DOHH2 (cell line): ENCODE measurements at regions not wholly inside any gene's neighbourhood (a gene's known extent, or its start where the extent isn't known, plus 50 kb on each side); places are given as distances from the start of the nearest gene placed in this dataset.

Experiments
- H3F3A ChIP-seq: fragments of 200-600 bp; sonication (generic), shearing (Covaris generic); 2 replicates; pipeline ENCODE4 v1.6.0; 2016; ENCODE audit warnings: antibody characterized with exemption, mild to moderate bottlenecking; ENCODE audit not compliant: control insufficient read depth, insufficient read depth
- H3K27ac ChIP-seq: fragments of 200-600 bp; sonication (generic); 2 replicates; pipeline ENCODE4 v1.5.1; 2014; ENCODE audit warnings: low read depth, mild to moderate bottlenecking, low read length, moderate library complexity
- H3K27me3 ChIP-seq: fragments of 200-600 bp; sonication (generic); 2 replicates; pipeline ENCODE4 v1.6.1; 2014; ENCODE audit warnings: mild to moderate bottlenecking, low read length, mixed read lengths; ENCODE audit not compliant: control insufficient read depth
- H3K36me3 ChIP-seq: fragments of 200-600 bp; sonication (generic); 2 replicates; pipeline ENCODE4 v1.6.1; 2014; ENCODE audit warnings: mild to moderate bottlenecking, low read length, moderate library complexity, mixed read lengths; ENCODE audit not compliant: control insufficient read depth
- H3K4me1 ChIP-seq: fragments of 200-600 bp; sonication (generic); 2 replicates; pipeline ENCODE4 v1.6.1; 2014; ENCODE audit warnings: mild to moderate bottlenecking, low read length, mixed read lengths; ENCODE audit not compliant: control insufficient read depth
- H3K4me2 ChIP-seq: fragments of 200-600 bp; sonication (generic); 2 replicates; pipeline ENCODE4 v1.6.0; 2014; ENCODE audit warnings: mild to moderate bottlenecking, low read length, moderate library complexity
- H3K4me3 ChIP-seq: fragments of 200-600 bp; sonication (generic); 2 replicates; pipeline ENCODE4 v1.5.1; 2014; ENCODE audit warnings: mild to moderate bottlenecking, low read length, mixed read lengths
- H3K79me2 ChIP-seq: fragments of 200-600 bp; sonication (generic); 2 replicates; pipeline ENCODE4 v1.6.1; 2014; ENCODE audit warnings: mild to moderate bottlenecking, low read length, mixed read lengths; ENCODE audit not compliant: control insufficient read depth
- H3K9me2 ChIP-seq: fragments of 200-600 bp; sonication (generic); replicated peaks from 2 replicates; pipeline ENCODE4 v1.6.1; 2014; ENCODE audit warnings: mild to moderate bottlenecking, low read length, mixed read lengths; ENCODE audit not compliant: control insufficient read depth
- H3K9me3 ChIP-seq: fragments of 200-600 bp; sonication (generic); 2 replicates; pipeline ENCODE4 v1.6.1; 2014; ENCODE audit warnings: antibody characterized with exemption, low read length, mixed read lengths; ENCODE audit not compliant: control insufficient read depth, insufficient read depth
- H4K20me1 ChIP-seq: fragments of 200-600 bp; sonication (generic); 2 replicates; pipeline ENCODE4 v1.6.0; 2014; ENCODE audit warnings: low read depth, mild to moderate bottlenecking, antibody characterized with exemption, low read length, moderate library complexity; ENCODE audit not compliant: control insufficient read depth, insufficient read depth
- CTCF ChIP-seq: fragments of 200-600 bp; sonication (generic); IDR thresholded peaks from one replicate; pipeline ENCODE4 v1.5.1; 2014; ENCODE audit warnings: antibody characterized with exemption, mild to moderate bottlenecking, low read depth, low read length; ENCODE audit not compliant: poor library complexity, severe bottlenecking
- EZH2phosphoT487 ChIP-seq: fragments of 200-600 bp; sonication (generic); IDR thresholded peaks from 2 replicates; pipeline ENCODE4 v1.6.1; 2017; ENCODE audit warnings: borderline replicate concordance, mild to moderate bottlenecking, antibody characterized with exemption, low read length, moderate library complexity, mixed read lengths

GRCh38 chr1:238112952-238113621 lies 222.4 kb upstream of the ZP4 start:
- Histone ChIP-seq H3K27me3 (no peaks in the 10 kb centered on the region), H4K20me1 (no peaks in the 10 kb centered on the region), H3K4me3 (no peak overlapping the region), H3K4me2 (no peak overlapping the region), H3K79me2 (no peaks in the 10 kb centered on the region), H3K27ac (no peak overlapping the region), H3K36me3 (no peaks in the 10 kb centered on the region), H3K9me3 (no peaks in the 10 kb centered on the region), H3K4me1 (no peaks in the 10 kb centered on the region), H3F3A (no peaks in the 10 kb centered on the region), H3K9me2 (no peaks in the 10 kb centered on the region)
- TF ChIP-seq CTCF (no peak), EZH2phosphoT487 (no peak)

- Histone ChIP-seq H3K4me2 (no peak overlapping the region), H3K79me2 (no peaks in the 10 kb centered on the region), H3K4me3 (no peak overlapping the region), H3K27ac (no peak overlapping the region), H4K20me1 (no peaks in the 10 kb centered on the region), H3K9me3 (no peaks in the 10 kb centered on the region), H3K4me1 (no peaks in the 10 kb centered on the region), H3K9me2 (no peaks in the 10 kb centered on the region), H3K27me3 (no peaks in the 10 kb centered on the region), H3F3A (no peaks in the 10 kb centered on the region), H3K36me3 (no peaks in the 10 kb centered on the region)
- no peak for TF ChIP-seq CTCF
- no peak for TF ChIP-seq EZH2phosphoT487
Measured at GRCh38 chr1:238111516-238111915, 220.8 kb upstream of the ZP4 start.

- H3K4me2 ChIP-seq = no peak overlapping the region
- no peaks in the 10 kb centered on the region for H4K20me1 ChIP-seq
- no peaks in the 10 kb centered on the region for H3F3A ChIP-seq
- no peak overlapping the region for H3K4me3 ChIP-seq
- H3K79me2 ChIP-seq = no peaks in the 10 kb centered on the region
- TF ChIP-seq EZH2phosphoT487 = no peak
- TF ChIP-seq CTCF = no peak
- no peaks in the 10 kb centered on the region for H3K9me2 ChIP-seq
- H3K27me3 ChIP-seq = no peaks in the 10 kb centered on the region
- no peaks in the 10 kb centered on the region for H3K9me3 ChIP-seq
- H3K36me3 ChIP-seq = no peaks in the 10 kb centered on the region
- H3K27ac ChIP-seq = no peak overlapping the region
- no peaks in the 10 kb centered on the region for H3K4me1 ChIP-seq
Measured at GRCh38 chr1:238111081-238111480, 220.4 kb upstream of the ZP4 start.
